Testis (tissue), 2 donors: ENCODE measurements at regions not wholly inside any gene's neighbourhood (a gene's known extent, or its start where the extent isn't known, plus 50 kb on each side); places are given as distances from the start of the nearest gene placed in this dataset.

Source experiments
- CTCF ChIP-seq, 3 experiments: fragments of 450-650 bp in 2 of 3; fragments of 200-600 bp in 1 of 3; sonication (generic) in 1 of 3; IDR thresholded peaks; one replicate each; pipeline ENCODE4 v1.5.1; 2016 to 2019; ENCODE audit warnings: antibody characterized with exemption in 3 of 3, mild to moderate bottlenecking in 2 of 3, moderate library complexity in 1 of 3
- POLR2A ChIP-seq: fragments of 450-650 bp; IDR thresholded peaks from one replicate; pipeline ENCODE4 v1.6.1; 2017; ENCODE audit warnings: antibody characterized with exemption, mild to moderate bottlenecking, moderate library complexity

GRCh38 chr11:21710809-21711208 is 482.1 kb upstream of the ANO5 start:
- TF ChIP-seq CTCF (IDR thresholded peaks at IDR 0.05): no peak
- no peak for TF ChIP-seq POLR2A
